ENCODE measurements at regions not wholly inside any gene's neighbourhood (a gene's known extent, or its start where the extent isn't known, plus 50 kb on each side); places are given as distances from the start of the nearest gene placed in this dataset.
"Not testable (repeated sequence)": the region's sequence is repeated elsewhere in the genome, so short reads cannot be mapped to it uniquely, and the experiment has no call there.

DNA sequence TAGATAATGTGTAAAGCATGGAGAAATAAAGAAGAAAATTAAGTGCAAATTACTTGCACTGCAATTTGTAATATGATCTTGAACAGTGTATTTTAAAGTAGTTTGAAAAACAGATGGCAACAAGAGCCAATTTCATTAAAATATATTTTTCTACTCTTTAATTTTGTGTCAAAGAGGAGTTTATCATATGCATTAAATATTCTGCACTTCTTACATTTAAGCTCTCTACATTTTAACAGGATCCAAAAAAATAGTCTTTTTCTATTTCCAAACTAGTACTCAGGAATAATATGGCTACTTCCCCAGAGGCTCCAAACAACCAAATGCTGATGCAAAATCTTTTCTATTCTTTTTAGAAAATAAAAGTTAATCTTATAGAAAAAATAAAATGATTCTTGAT lies 1221.5 kb downstream of the FSCB start:
- no peak for TF ChIP-seq OSR1 (CRISPR knock-in tag; IDR thresholded peaks at IDR 0.05)
- no peak for TF ChIP-seq SNAI2 (CRISPR knock-in tag; IDR thresholded peaks at IDR 0.05)
- no peak for ATAC-seq

DNA sequence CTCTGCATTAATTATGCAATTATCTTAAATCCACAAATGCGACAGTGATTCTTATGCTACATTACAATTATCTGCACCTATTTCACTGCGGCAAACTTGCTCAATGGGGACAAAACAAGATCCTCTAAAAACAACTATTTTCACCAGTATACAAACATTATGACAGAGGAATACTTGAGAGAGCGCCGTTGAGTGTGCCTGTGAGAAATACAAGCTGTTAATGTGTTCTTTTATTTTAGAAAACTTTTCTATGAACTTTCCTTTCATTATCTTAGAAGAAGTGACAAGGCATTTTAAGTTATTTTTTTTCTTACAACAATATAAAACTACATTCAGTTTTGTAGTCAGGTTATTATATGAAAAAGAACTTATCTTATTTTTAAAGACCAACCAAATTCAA lies 1247.0 kb downstream of the FSCB start:
- TF ChIP-seq SNAI2 (CRISPR knock-in tag; IDR thresholded peaks at IDR 0.05) (no peak), ZFP3 (CRISPR knock-in tag; IDR thresholded peaks at IDR 0.05) (no peak), BACH2 (CRISPR knock-in tag; IDR thresholded peaks at IDR 0.05; ENCODE audit: borderline replicate concordance) (no peak), RARB (CRISPR knock-in tag; IDR thresholded peaks at IDR 0.05) (no peak), ZNF565 (CRISPR knock-in tag; conservative IDR thresholded peaks at IDR 0.05; ENCODE audit: low read depth) (no peak), GLIS3 (CRISPR knock-in tag; IDR thresholded peaks at IDR 0.05) (no peak), TOX (CRISPR knock-in tag; IDR thresholded peaks at IDR 0.05; ENCODE audit: borderline replicate concordance) (no peak), ZFP30 (CRISPR knock-in tag; IDR thresholded peaks at IDR 0.05) (no peak), TCF4 (CRISPR knock-in tag; IDR thresholded peaks at IDR 0.05; ENCODE audit: borderline replicate concordance) (no peak), ARNTL (CRISPR knock-in tag; IDR thresholded peaks at IDR 0.05; ENCODE audit: borderline replicate concordance, low read depth) (no peak), ZNF8 (CRISPR knock-in tag; IDR thresholded peaks at IDR 0.05) (no peak), ESRRG (CRISPR knock-in tag; IDR thresholded peaks at IDR 0.05) (no peak)
- TF ChIP-seq, protein P1, sequence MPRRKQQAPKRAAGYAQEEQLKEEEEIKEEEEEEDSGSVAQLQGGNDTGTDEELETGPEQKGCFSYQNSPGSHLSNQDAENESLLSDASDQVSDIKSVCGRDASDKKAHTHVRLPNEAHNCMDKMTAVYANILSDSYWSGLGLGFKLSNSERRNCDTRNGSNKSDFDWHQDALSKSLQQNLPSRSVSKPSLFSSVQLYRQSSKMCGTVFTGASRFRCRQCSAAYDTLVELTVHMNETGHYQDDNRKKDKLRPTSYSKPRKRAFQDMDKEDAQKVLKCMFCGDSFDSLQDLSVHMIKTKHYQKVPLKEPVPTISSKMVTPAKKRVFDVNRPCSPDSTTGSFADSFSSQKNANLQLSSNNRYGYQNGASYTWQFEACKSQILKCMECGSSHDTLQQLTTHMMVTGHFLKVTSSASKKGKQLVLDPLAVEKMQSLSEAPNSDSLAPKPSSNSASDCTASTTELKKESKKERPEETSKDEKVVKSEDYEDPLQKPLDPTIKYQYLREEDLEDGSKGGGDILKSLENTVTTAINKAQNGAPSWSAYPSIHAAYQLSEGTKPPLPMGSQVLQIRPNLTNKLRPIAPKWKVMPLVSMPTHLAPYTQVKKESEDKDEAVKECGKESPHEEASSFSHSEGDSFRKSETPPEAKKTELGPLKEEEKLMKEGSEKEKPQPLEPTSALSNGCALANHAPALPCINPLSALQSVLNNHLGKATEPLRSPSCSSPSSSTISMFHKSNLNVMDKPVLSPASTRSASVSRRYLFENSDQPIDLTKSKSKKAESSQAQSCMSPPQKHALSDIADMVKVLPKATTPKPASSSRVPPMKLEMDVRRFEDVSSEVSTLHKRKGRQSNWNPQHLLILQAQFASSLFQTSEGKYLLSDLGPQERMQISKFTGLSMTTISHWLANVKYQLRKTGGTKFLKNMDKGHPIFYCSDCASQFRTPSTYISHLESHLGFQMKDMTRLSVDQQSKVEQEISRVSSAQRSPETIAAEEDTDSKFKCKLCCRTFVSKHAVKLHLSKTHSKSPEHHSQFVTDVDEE (CRISPR knock-in tag; IDR thresholded peaks at IDR 0.05) = no peak
- TF ChIP-seq, protein P2, sequence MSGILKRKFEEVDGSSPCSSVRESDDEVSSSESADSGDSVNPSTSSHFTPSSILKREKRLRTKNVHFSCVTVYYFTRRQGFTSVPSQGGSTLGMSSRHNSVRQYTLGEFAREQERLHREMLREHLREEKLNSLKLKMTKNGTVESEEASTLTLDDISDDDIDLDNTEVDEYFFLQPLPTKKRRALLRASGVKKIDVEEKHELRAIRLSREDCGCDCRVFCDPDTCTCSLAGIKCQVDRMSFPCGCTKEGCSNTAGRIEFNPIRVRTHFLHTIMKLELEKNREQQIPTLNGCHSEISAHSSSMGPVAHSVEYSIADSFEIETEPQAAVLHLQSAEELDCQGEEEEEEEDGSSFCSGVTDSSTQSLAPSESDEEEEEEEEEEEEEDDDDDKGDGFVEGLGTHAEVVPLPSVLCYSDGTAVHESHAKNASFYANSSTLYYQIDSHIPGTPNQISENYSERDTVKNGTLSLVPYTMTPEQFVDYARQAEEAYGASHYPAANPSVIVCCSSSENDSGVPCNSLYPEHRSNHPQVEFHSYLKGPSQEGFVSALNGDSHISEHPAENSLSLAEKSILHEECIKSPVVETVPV (CRISPR knock-in tag; IDR thresholded peaks at IDR 0.05) = no peak
- TF ChIP-seq, protein P3, sequence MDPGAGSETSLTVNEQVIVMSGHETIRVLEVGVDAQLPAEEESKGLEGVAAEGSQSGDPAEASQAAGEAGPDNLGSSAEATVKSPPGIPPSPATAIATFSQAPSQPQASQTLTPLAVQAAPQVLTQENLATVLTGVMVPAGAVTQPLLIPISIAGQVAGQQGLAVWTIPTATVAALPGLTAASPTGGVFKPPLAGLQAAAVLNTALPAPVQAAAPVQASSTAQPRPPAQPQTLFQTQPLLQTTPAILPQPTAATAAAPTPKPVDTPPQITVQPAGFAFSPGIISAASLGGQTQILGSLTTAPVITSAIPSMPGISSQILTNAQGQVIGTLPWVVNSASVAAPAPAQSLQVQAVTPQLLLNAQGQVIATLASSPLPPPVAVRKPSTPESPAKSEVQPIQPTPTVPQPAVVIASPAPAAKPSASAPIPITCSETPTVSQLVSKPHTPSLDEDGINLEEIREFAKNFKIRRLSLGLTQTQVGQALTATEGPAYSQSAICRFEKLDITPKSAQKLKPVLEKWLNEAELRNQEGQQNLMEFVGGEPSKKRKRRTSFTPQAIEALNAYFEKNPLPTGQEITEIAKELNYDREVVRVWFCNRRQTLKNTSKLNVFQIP (CRISPR knock-in tag; IDR thresholded peaks at IDR 0.05; ENCODE audit: borderline replicate concordance, low read depth) = no peak
- ATAC-seq = no peak

DNA sequence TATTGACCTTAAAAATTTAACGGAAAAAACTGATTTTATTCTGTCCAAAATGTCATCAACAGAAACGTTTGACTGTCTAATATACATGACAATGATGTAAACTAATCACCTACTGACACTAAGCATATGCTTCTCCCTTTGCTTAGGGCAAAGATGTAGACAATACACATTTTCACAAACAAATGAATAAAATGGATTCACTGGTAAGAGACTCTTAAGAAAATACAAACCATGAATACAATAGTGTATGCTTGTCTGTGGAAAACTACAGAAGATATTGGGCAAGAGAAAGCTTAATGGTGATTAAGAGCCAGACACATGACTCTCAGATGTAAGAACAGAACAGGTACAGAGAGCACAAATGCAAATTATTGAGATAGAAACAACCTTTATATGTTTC lies 1248.7 kb downstream of the FSCB start:
- TF ChIP-seq OSR1 (CRISPR knock-in tag; IDR thresholded peaks at IDR 0.05) (no peak), SNAI2 (CRISPR knock-in tag; IDR thresholded peaks at IDR 0.05) (no peak)
- TF ChIP-seq, protein P4, sequence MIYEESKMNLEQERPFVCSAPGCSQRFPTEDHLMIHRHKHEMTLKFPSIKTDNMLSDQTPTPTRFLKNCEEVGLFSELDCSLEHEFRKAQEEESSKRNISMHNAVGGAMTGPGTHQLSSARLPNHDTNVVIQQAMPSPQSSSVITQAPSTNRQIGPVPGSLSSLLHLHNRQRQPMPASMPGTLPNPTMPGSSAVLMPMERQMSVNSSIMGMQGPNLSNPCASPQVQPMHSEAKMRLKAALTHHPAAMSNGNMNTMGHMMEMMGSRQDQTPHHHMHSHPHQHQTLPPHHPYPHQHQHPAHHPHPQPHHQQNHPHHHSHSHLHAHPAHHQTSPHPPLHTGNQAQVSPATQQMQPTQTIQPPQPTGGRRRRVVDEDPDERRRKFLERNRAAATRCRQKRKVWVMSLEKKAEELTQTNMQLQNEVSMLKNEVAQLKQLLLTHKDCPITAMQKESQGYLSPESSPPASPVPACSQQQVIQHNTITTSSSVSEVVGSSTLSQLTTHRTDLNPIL (CRISPR knock-in tag; IDR thresholded peaks at IDR 0.05; ENCODE audit: low read depth) = no peak

DNA sequence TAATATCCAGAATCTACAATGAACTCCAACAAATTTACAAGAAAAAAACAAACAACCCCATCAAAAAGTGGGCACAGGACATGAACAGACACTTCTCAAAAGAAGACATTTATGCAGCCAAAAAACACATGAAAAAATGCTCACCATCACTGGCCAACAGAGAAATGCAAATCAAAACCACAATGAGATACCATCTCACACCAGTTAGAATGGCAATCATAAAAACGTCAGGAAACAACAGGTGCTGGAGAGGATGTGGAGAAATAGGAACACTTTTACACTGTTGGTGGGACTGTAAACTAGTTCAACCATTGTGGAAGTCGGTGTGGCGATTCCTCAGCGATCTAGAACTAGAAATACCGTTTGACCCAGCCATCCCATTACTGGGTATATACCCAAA lies 1250.1 kb downstream of the FSCB start:
- not testable (repeated sequence) for ATAC-seq

More for the DNA sequence above, 1248.7 kb downstream of the FSCB start:
- ATAC-seq = no peak

DNA sequence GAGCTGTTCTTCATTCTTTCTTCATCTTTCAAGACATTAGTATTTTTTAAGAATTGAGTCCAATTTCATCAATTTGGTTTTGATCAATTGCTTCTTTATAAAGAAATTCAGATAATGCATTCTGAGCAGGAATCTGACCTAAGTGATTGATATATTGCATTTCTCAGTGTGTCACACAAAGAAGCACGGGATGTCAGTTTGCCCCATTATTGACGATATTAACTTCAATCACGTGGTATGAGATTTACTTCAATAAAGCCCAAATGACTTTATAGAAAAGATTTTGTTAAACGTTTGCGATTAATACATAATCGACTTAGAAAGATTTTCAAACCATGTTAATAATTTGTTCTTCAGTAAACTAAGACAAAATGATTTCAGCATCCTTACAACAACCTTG lies 1254.2 kb downstream of the FSCB start:
- TF ChIP-seq OSR1 (CRISPR knock-in tag; IDR thresholded peaks at IDR 0.05) (no peak), ZNF8 (CRISPR knock-in tag; IDR thresholded peaks at IDR 0.05) (no peak), SNAI2 (CRISPR knock-in tag; IDR thresholded peaks at IDR 0.05) (no peak), PPARA (CRISPR knock-in tag; IDR thresholded peaks at IDR 0.05; ENCODE audit: borderline replicate concordance) (no peak), BACH2 (CRISPR knock-in tag; IDR thresholded peaks at IDR 0.05; ENCODE audit: borderline replicate concordance) (no peak), RARB (CRISPR knock-in tag; IDR thresholded peaks at IDR 0.05) (no peak)
- TF ChIP-seq, protein P1 (CRISPR knock-in tag; IDR thresholded peaks at IDR 0.05) = no peak
- TF ChIP-seq, protein P5, sequence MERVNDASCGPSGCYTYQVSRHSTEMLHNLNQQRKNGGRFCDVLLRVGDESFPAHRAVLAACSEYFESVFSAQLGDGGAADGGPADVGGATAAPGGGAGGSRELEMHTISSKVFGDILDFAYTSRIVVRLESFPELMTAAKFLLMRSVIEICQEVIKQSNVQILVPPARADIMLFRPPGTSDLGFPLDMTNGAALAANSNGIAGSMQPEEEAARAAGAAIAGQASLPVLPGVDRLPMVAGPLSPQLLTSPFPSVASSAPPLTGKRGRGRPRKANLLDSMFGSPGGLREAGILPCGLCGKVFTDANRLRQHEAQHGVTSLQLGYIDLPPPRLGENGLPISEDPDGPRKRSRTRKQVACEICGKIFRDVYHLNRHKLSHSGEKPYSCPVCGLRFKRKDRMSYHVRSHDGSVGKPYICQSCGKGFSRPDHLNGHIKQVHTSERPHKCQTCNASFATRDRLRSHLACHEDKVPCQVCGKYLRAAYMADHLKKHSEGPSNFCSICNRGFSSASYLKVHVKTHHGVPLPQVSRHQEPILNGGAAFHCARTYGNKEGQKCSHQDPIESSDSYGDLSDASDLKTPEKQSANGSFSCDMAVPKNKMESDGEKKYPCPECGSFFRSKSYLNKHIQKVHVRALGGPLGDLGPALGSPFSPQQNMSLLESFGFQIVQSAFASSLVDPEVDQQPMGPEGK (CRISPR knock-in tag; IDR thresholded peaks at IDR 0.05; ENCODE audit: borderline replicate concordance) = no peak
- ATAC-seq = no peak
